ENCODE measurements at regions not wholly inside any gene's neighbourhood (a gene's known extent, or its start where the extent isn't known, plus 50 kb on each side); places are given as distances from the start of the nearest gene placed in this dataset.

- no peak for DNase-seq
Measured at GRCh38 chr2:43171789-43172188, 54.6 kb downstream of the ZFP36L2 start.

- no peak for DNase-seq
Measured at GRCh38 chr2:43170405-43171105, 55.9 kb downstream of the ZFP36L2 start.

GRCh38 chr2:43169987-43170386 is 56.4 kb downstream of the ZFP36L2 start:
- peak; percentile 60 for DNase-seq

- DNase-seq = no peak
Measured at GRCh38 chr2:43169099-43169945, 57.1 kb downstream of the ZFP36L2 start.

- DNase-seq = no peak
Measured at GRCh38 chr2:43168016-43168369, 58.4 kb downstream of the ZFP36L2 start.

- DNase-seq = no peak
Measured at GRCh38 chr2:43165378-43166069, 60.9 kb downstream of the ZFP36L2 start.

- no peak for DNase-seq
Measured at GRCh38 chr2:43164686-43165085, 61.7 kb downstream of the ZFP36L2 start.

- no peak for DNase-seq
Measured at GRCh38 chr2:43163584-43164270, 62.7 kb downstream of the ZFP36L2 start.

- no peak for DNase-seq
Measured at GRCh38 chr2:43162511-43162776, 64.0 kb downstream of the ZFP36L2 start.

- DNase-seq = no peak
Measured at GRCh38 chr2:43161650-43162510, 64.5 kb downstream of the ZFP36L2 start.

GRCh38 chr2:43160778-43161177 is 65.6 kb downstream of the ZFP36L2 start:
- DNase-seq = no peak

- no peak for DNase-seq
Measured at GRCh38 chr2:43159797-43160196, 66.6 kb downstream of the ZFP36L2 start.

- DNase-seq = no peak
Measured at GRCh38 chr2:43158259-43158880, 68.0 kb downstream of the ZFP36L2 start.

GRCh38 chr2:43157506-43158246 is 68.7 kb downstream of the ZFP36L2 start:
- no peak for DNase-seq

- no peak for DNase-seq
Measured at GRCh38 chr2:43155851-43156411, 70.5 kb downstream of the ZFP36L2 start.

- DNase-seq = no peak
Measured at GRCh38 chr2:43154685-43155084, 71.7 kb downstream of the ZFP36L2 start.

- DNase-seq = no peak
Measured at GRCh38 chr2:43152741-43153647, 73.4 kb downstream of the ZFP36L2 start.

- no peak for DNase-seq
Measured at GRCh38 chr2:43152186-43152585, 74.2 kb downstream of the ZFP36L2 start.

- DNase-seq = no peak
Measured at GRCh38 chr2:43149482-43150107, 76.8 kb downstream of the ZFP36L2 start.
